GM19043 (cell line): ENCODE measurements at regions not wholly inside any gene's neighbourhood (a gene's known extent, or its start where the extent isn't known, plus 50 kb on each side); places are given as distances from the start of the nearest gene placed in this dataset.

Experiments used
- ATAC-seq: cut with Tn5 transposase; IDR thresholded peaks from one replicate; pipeline ENCODE4 v1.9.1; 2021; ENCODE audit warnings: low read depth; ENCODE audit not compliant: unreplicated experiment

- no peak for ATAC-seq
Measured at GRCh38 chr4:14700544-14700943, 301.7 kb upstream of the CPEB2 start.

- ATAC-seq, result no peak
Measured at GRCh38 chr4:14701389-14701788, 300.9 kb upstream of the CPEB2 start.

DNA sequence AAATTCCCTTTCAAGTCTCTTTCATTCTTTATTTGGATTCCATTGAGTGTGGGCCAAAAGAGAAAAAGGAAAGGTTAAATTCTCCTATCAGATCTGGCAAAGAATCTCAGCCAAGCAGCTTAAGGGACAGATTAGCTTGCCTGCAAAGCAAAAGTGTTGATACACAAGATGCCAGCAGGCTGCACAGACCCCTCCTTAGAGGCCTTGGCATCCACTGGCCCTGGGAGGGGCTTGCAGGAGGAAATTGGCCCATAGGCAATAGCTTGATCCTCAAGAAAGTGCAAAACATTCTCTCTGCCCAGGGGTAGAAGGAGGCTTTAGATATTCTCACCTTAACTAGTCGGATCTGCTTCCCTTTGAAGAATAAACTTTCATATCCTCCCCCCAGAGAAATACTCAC lies 300.4 kb upstream of the CPEB2 start:
- no peak for ATAC-seq

GRCh38 chr4:14708574-14708973 lies 293.7 kb upstream of the CPEB2 start:
- ATAC-seq, result no peak

GRCh38 chr4:14711259-14711658 lies 291.0 kb upstream of the CPEB2 start:
- ATAC-seq, result no peak

DNA sequence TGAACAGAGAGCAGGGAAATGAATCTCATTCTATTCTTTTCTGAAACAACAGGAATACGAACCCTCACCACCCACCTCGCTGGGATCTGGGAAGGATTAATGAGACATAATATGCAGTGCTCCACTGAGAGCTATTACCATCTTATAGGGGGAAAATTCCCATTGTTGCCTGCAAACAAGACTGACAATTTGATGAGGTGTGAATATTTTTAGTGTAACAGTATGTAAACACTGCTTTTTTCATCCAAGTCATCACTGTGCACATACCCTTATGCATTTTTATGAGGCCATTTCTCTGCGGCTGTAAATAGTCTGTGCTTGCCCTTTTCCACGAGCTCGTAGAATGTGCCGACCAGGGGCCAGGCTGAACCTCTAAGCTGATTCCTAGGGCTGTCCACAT lies 285.6 kb upstream of the CPEB2 start:
- ATAC-seq, result no peak

- no peak for ATAC-seq
Measured at GRCh38 chr4:14719053-14719452, 283.2 kb upstream of the CPEB2 start.

- no peak for ATAC-seq
Measured at GRCh38 chr4:14726441-14726840, 275.8 kb upstream of the CPEB2 start.

DNA sequence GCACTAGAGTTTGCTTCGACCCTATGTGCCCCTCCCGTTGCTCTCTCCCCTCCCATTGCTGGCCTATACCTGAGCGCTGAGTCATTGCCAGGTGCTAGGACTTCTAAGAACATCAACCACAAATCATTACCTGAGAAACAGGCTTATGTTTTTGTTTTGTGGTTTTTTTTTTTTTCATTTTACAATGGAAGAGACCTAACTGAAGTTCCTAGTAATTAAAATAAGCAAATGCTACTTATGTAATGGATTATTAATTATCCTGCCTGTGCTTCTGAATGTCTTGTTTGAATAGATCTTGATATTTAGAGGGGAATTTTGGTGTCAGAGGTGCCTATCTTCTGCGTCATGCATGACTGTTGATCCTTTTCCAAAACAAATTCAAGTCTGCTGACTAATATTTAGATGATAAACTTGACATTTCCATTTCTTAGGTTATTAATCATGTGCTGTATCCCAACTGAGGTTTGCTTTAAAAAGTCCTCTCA lies 275.4 kb upstream of the CPEB2 start:
- ATAC-seq, result no peak

DNA sequence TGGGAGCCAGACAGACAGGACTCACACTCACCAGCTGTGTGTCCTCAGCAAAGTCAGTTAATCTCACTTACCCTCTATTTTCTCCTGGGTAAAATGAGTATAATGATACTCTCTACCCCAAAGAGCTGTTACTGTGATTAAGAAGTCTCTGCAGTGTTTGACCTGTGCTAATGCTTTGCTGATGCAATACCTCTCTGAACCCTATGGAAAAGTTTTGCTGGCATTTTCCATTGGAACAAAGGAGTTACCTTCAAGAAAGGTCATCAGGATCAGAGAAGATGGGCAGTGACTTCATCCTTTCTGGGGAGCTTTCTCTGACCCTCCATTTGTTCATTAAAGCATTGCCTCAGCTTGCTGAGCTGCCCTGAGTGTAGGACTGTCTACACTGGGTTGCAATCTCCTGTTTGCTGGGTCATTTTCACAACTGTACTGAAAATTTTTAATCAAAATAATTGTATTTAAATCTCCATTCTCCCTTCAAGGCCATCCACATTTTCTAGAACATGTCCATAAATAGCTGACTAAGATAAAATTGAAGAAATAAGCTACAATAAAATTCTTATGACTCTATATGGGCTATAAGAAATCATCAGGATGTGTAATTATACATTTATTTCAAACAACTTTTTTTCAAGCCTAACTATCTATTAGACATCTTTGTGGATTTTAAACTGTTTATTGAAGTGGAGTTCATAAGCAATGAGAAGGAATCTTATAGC lies 272.8 kb upstream of the CPEB2 start:
- ATAC-seq, result no peak

GRCh38 chr4:14742054-14742453 lies 260.2 kb upstream of the CPEB2 start:
- no peak for ATAC-seq

DNA sequence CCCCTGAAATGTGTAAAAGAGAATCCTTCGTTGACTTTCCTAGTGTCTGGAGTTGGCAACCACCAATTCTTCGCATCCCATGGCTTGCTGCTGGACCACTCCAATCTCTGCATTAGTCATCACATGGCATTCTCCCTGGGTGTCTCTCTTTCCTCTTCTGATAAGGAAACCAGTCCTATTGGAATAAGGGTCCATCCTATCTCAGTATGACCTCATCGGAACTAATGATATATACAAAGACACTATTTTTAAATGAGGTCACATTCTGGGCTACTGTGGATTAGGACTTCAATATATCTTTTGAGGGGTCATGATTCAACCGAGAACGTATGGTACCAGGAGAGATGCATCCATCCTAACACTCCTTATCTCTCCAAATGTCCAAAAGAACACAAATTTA lies 259.1 kb upstream of the CPEB2 start:
- ATAC-seq, result no peak

DNA sequence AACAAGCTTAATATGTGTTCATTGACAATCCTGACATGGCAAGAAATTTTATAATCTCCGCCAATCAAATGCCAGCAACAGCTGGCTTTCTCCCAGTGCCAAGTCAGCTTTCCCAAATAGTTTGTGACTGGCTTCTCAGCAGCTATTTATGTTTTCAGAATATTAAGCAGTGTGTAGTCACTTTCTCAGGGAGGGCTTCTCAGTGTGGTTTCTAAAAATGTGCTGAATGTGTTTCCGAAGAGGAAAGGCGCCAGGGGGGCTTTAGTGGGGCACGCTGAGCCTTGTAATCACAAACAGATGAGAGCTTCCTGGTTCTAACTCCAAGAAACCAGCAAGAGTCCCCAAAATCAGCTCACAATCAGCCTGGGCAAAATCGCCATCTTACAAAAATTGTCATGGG lies 258.7 kb upstream of the CPEB2 start:
- no peak for ATAC-seq

GRCh38 chr4:14744346-14744745 lies 257.9 kb upstream of the CPEB2 start:
- no peak for ATAC-seq

DNA sequence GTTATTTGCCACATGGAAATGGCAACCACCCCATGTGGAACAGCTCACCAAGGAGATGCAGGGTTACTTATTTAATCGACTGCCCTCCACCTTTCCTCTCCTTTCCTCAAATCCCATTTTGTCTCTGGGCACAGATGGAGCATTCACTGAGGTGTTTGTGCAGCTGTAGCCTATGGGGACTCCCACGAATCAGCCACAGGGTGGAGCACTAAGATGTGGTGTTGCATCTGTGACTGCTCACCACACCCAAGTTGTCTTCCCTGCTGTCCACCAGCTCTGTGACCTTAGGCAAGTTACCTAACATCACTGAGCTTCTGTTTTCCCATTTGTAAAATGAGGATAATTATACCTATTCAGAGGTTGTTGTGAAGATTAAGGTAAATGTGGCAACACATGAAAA lies 252.4 kb upstream of the CPEB2 start:
- no peak for ATAC-seq

DNA sequence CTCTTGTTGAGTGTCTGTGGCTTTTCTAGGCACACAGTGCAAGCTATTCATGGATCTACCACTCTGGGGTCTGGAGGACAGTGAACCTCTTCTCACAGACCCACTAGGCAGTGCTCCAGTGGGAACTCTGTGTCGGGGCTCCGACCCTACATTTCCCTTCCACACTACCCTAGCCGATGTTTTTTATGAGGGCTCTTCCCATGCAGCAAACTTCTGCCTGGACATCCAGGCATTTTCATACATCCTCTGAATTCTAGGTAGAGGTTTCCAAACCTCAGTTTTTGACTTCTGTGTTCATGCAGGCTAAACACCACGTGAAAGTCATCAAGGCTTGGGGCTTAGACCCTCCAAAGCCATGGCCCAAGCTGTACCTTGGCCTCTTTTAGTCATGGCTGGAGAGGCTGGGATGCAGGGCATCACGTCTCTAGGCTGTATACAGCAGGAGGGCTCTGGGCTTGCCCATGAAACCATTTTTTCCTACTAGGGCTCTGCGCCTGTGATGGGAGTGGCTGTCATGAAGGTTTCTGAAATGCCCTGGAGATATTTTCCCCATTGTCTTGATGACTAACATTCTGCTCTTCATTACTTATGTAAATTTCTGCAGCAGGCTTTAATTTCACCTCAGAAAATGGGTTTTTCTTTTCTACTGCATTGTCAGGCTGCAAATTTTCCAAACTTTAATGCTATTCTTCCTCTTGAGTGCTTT lies 249.8 kb upstream of the CPEB2 start:
- ATAC-seq, result no peak

- peak; percentile 54 for ATAC-seq
Measured at GRCh38 chr4:14767142-14767541, 235.1 kb upstream of the CPEB2 start.

DNA sequence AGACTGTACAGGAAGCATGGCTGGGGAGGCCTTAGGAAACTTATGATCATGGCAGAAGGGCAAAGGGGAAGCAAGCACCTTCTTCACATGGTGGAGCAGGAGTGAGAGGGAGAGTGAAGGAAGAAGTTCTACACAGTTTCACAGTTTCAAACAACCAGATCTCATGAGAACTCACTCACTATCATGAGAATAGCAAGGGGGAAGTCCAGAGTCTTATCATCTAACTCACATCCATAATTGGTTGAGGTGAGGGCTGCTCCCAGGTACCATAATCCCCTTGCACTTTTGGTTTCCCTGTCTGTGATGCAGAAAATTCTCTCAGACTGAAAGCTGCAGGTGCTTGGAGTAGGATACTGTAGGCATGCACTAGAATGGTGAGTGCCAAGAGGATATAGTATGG lies 233.8 kb upstream of the CPEB2 start:
- no peak for ATAC-seq

DNA sequence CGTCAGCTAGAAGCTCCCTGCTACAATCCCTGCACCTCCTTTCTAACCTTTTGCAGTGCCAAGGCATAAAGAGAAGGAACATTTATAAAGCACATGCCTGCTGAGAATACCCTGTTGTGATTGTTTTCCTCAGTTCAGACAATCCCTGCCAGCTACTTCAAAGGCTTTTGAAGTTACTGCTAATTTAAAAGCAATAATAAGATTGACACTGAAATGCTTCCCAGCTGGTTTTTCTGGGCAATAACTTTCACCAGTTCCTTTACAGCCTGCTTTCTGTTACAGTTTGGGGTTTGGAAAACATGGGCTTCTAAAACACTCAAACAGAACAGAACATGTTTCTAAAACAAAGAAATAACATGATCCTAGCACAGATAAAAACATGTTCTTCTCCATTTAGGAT lies 232.3 kb upstream of the CPEB2 start:
- ATAC-seq, result no peak

DNA sequence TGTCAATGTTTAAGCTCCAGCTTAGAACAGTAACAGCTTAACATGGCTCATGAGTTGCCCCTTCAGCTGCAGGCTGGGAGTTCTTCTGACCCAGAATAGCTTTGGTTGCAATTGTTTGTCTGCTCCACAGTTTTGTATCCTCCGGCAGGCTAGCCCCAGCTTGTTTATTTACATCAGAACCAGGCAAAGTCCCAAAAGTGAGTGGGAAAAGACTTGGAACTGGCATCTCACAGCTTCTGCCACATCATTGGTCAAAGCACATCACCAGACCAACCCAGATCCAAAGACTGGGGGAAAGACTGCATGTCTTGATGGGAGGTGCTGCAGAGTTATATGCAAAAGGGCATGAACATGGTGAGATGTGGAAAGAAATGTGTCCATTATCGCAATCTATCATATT lies 231.2 kb upstream of the CPEB2 start:
- ATAC-seq, result no peak

GRCh38 chr4:14771504-14772175 lies 230.6 kb upstream of the CPEB2 start:
- no peak for ATAC-seq

- no peak for ATAC-seq
Measured at GRCh38 chr4:14772388-14772787, 229.9 kb upstream of the CPEB2 start.
